ENCODE measurements at regions not wholly inside any gene's neighbourhood (a gene's known extent, or its start where the extent isn't known, plus 50 kb on each side); places are given as distances from the start of the nearest gene placed in this dataset.

DNA sequence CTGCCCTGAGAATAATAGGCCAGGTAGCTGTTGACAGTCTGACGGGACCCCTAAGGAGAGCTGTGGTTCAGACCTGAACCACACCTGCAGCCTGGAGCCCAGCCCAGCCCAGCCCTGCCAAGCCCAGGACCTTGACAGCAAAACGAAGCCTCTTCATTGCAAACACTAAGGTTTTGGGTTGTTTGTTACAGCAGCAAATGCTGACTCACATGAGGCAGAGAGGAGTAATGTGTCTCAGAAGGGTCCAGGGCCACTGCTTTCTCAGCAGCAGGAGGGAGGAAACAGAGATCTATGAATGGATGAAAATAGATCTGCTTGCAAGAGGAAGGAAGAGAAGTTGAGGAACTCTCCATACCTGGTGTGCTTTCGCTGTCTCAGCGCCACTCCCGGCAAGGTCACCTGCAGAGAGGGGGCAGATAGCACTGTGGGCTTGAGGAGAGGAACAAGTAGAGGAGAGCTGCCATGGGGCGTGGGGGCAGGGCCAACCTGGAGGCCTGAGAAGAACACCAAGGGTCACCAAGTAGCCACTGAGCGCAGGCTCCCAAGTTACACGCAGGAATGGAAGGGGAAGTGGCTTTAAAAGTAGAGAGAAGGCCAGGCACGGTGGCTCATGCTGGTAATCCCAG lies 127.2 kb downstream of the ZNF281 start:
- H3K36me3 Mint-ChIP-seq: no peaks in the 10 kb centered on the region
- H3K4me1 Mint-ChIP-seq: peaks cover 0 to 6% (median 0%) of the 10 kb centered on the region in 7 donors
- intact Hi-C loops (cut with micrococcal nuclease): no loop called here
- H3K27ac ChIP-seq (ENCODE audit: low read depth, low read length): no peak overlapping the region
- no peaks in the 10 kb centered on the region for H3K36me3 ChIP-seq (ENCODE audit: control insufficient read depth in 2 of 3, insufficient read depth in 3 of 3, low read length in 3 of 3)
- DNase-seq (no peak), ATAC-seq (no peak)
- no peaks in the 10 kb centered on the region for H3K4me1 ChIP-seq (ENCODE audit: control insufficient read depth in 2 of 2, insufficient read depth in 2 of 2, low read length in 2 of 2)
- H3K27ac Mint-ChIP-seq: no peak overlapping the region
- no peak overlapping the region for H3K4me3 ChIP-seq (ENCODE audit: low read length)
- peaks cover 0 to 9% (median 0%) of the 10 kb centered on the region in 5 donors for H3K27me3 Mint-ChIP-seq
- no peak overlapping the region for H3K4me3 Mint-ChIP-seq
- H3K9me3 ChIP-seq (ENCODE audit: control insufficient read depth in 2 of 3, low read length in 3 of 3): no peaks in the 10 kb centered on the region
- ChIA-PET CTCF (interaction anchor here (0.6 to 0.9 kb wide), 2 partner anchors 10 to 208 kb away, joined by 3 to 4 read pairs; no protein-coding TSS in a partner anchor), POLR2A (no interaction called here)
- H3K9me3 Mint-ChIP-seq: no peaks in the 10 kb centered on the region
- H3K27me3 ChIP-seq (ENCODE audit: control insufficient read depth in 2 of 2, insufficient read depth in 2 of 2, low read length in 2 of 2): no peaks in the 10 kb centered on the region

DNA sequence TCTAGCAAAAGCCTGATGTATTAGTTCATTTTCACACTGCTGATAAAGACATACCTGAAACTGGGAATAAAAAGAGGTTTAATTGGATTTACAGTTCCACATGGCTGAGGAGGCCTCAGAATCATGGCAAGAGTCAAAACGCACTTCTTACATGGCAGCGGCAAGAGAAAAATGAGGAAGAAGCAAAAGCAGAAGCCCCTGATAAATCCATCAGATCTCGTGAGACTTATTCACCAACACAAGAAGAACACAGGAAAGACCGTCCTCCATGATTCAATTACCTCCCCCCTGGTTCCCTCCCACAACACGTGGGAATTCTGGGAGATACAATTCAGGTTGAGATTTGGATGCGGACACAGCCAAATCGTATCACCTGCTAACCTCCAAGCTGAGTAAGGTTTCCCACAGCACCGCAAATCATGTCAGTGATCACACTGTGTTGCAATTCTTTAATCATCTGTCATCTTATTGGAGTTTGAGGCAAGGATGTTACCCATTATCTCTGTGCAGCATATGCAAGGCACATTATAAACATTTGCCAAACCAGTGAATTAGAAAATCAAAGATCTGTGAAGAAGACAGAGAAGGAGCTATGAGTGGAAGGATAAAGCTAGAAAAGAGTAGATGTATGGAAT lies 128.5 kb downstream of the ZNF281 start:
- POLR2A ChIA-PET: no interaction called here
- Histone ChIP-seq H3K27ac (ENCODE audit: low read depth, low read length) (no peak overlapping the region), H3K27me3 (ENCODE audit: control insufficient read depth in 2 of 2, insufficient read depth in 2 of 2, low read length in 2 of 2) (no peaks in the 10 kb centered on the region), H3K4me3 (ENCODE audit: low read length) (no peak overlapping the region), H3K36me3 (ENCODE audit: control insufficient read depth in 2 of 3, insufficient read depth in 3 of 3, low read length in 3 of 3) (no peaks in the 10 kb centered on the region), H3K9me3 (ENCODE audit: control insufficient read depth in 2 of 3, low read length in 3 of 3) (no peaks in the 10 kb centered on the region), H3K4me1 (ENCODE audit: control insufficient read depth in 2 of 2, insufficient read depth in 2 of 2, low read length in 2 of 2) (no peaks in the 10 kb centered on the region)
- no peaks in the 10 kb centered on the region for H3K9me3 Mint-ChIP-seq
- CTCF ChIA-PET: interaction anchor here (0.9 kb wide), 1 partner anchor 209 kb away, joined by 4 read pairs; no protein-coding TSS in a partner anchor
- no peak for ATAC-seq
- H3K4me1 Mint-ChIP-seq: peaks cover 0 to 4% (median 0%) of the 10 kb centered on the region in 7 donors
- H3K4me3 Mint-ChIP-seq: no peak overlapping the region
- H3K27me3 Mint-ChIP-seq: peaks cover 0 to 10% (median 0%) of the 10 kb centered on the region in 5 donors
- H3K36me3 Mint-ChIP-seq: no peaks in the 10 kb centered on the region
- intact Hi-C loops (cut with micrococcal nuclease): loop anchor here in 1 of 2 donors (2.0 kb wide), 1 partner anchor 25 kb away; no protein-coding TSS in a partner anchor
- no peak overlapping the region for H3K27ac Mint-ChIP-seq
- DNase-seq: no peak

DNA sequence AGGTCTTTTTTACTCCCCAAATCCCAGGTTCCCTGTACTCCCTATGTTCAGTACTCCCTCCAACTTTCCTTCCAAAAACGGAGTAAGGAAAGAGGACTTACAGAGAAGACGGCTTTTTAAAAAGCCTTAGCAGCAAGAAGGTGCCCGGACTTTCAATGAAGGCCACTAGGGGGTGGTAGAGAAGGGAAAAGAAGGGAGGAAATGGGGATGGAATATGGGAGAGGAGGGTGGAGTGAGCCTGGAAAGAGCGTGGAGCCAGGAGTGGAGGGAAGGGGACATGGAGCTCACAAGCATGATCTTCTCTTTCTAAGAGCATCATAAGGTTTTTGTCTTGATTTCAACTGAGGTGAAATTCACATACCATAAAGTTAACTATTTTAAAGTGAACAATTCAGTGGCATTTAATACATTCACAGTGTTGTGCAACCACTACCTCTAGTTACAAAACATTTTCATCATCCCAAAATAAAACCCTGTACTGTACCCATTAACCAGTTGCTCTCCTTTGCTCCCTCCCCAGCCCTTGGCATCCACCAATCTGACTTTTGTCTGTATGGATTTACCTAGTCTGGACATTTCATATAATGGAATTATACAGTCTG lies 129.9 kb downstream of the ZNF281 start:
- DNase-seq (peak in 6 of 9 donors; percentile 7 to 31 (median 16)), ATAC-seq (peak; percentile 40)
- H3K4me3 Mint-ChIP-seq: no peak overlapping the region
- H3K27me3 Mint-ChIP-seq: peaks cover 0 to 14% (median 0%) of the 10 kb centered on the region in 5 donors
- no peak overlapping the region for H3K4me3 ChIP-seq (ENCODE audit: low read length)
- H3K27me3 ChIP-seq (ENCODE audit: control insufficient read depth in 2 of 2, insufficient read depth in 2 of 2, low read length in 2 of 2): no peaks in the 10 kb centered on the region
- H3K36me3 ChIP-seq (ENCODE audit: control insufficient read depth in 2 of 3, insufficient read depth in 3 of 3, low read length in 3 of 3): no peaks in the 10 kb centered on the region
- intact Hi-C loops (cut with micrococcal nuclease): loop anchor here (1.0 to 10.0 kb wide), 6 partner anchors 27 to 595 kb away; no protein-coding TSS in a partner anchor
- no peak overlapping the region for H3K27ac ChIP-seq (ENCODE audit: low read depth, low read length)
- peaks cover 0 to 4% (median 0%) of the 10 kb centered on the region in 7 donors for H3K4me1 Mint-ChIP-seq
- no peak overlapping the region for H3K27ac Mint-ChIP-seq
- H3K9me3 ChIP-seq (ENCODE audit: control insufficient read depth in 2 of 3, low read length in 3 of 3): no peaks in the 10 kb centered on the region
- POLR2A ChIA-PET: no interaction called here
- H3K4me1 ChIP-seq (ENCODE audit: control insufficient read depth in 2 of 2, insufficient read depth in 2 of 2, low read length in 2 of 2): no peaks in the 10 kb centered on the region
- no peaks in the 10 kb centered on the region for H3K9me3 Mint-ChIP-seq
- no peaks in the 10 kb centered on the region for H3K36me3 Mint-ChIP-seq
- CTCF ChIA-PET: interaction anchor here (0.5 to 1.9 kb wide), 6 partner anchors 10 to 275 kb away, joined by 3 to 8 read pairs (median 4); no protein-coding TSS in a partner anchor

GRCh38 chr1:200275816-200276453 lies 133.9 kb downstream of the ZNF281 start:
- POLR2A ChIA-PET: no interaction called here
- CTCF ChIA-PET: interaction anchor here (0.6 to 1.7 kb wide), 7 partner anchors 12 to 137 kb away, joined by 3 to 5 read pairs (median 4); no protein-coding TSS in a partner anchor
- H3K27ac ChIP-seq (ENCODE audit: low read depth, low read length): no peak overlapping the region
- H3K4me3 ChIP-seq (ENCODE audit: low read length): no peak overlapping the region
- H3K9me3 ChIP-seq (ENCODE audit: control insufficient read depth in 2 of 3, low read length in 3 of 3): no peaks in the 10 kb centered on the region
- H3K4me1 ChIP-seq (ENCODE audit: control insufficient read depth in 2 of 2, insufficient read depth in 2 of 2, low read length in 2 of 2): no peaks in the 10 kb centered on the region
- peaks cover 0 to 3% (median 0%) of the 10 kb centered on the region in 5 donors for H3K36me3 Mint-ChIP-seq
- H3K36me3 ChIP-seq (ENCODE audit: control insufficient read depth in 2 of 3, insufficient read depth in 3 of 3, low read length in 3 of 3): no peaks in the 10 kb centered on the region
- H3K27ac Mint-ChIP-seq: no peak overlapping the region
- H3K4me3 Mint-ChIP-seq: no peak overlapping the region
- no peaks in the 10 kb centered on the region for H3K27me3 ChIP-seq (ENCODE audit: control insufficient read depth in 2 of 2, insufficient read depth in 2 of 2, low read length in 2 of 2)
- peaks cover 0 to 5% (median 0%) of the 10 kb centered on the region in 7 donors for H3K4me1 Mint-ChIP-seq
- intact Hi-C loops (cut with micrococcal nuclease): loop anchor here (1.0 to 10.0 kb wide), 4 partner anchors 137 to 591 kb away; no protein-coding TSS in a partner anchor
- H3K9me3 Mint-ChIP-seq: peaks cover 0 to 3% (median 0%) of the 10 kb centered on the region in 11 donors
- DNase-seq (no peak), ATAC-seq (no peak)
- peaks cover 0 to 14% (median 0%) of the 10 kb centered on the region in 5 donors for H3K27me3 Mint-ChIP-seq

DNA sequence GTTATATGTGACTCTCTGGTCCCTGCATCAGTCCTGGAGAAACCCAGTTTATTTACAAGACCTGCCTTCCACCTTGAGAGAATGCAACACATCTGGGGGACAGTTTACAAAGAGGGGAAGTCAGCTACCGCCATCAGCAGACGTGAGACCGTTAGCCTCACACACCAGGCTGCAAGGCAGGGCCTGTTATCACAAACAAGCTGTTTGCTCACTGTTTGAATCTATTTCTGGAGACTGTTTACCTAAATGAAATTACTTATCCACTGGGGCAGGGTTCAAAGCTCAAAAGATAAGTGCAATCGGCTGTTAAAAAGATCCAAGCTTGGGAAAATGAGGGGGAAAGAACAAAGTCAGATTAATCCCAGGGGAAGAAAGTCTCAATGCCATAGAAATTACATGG lies 134.4 kb downstream of the ZNF281 start:
- Mint-ChIP-seq H3K4me3 (no peak overlapping the region), H3K36me3 (peaks cover 0 to 3% (median 0%) of the 10 kb centered on the region in 5 donors), H3K9me3 (peaks cover 0 to 3% (median 0%) of the 10 kb centered on the region in 11 donors), H3K4me1 (peaks cover 0 to 5% (median 0%) of the 10 kb centered on the region in 7 donors), H3K27ac (no peak overlapping the region), H3K27me3 (peaks cover 0 to 14% (median 0%) of the 10 kb centered on the region in 5 donors)
- DNase-seq: no peak
- no peak overlapping the region for H3K4me3 ChIP-seq (ENCODE audit: low read length)
- H3K27ac ChIP-seq (ENCODE audit: low read depth, low read length): no peak overlapping the region
- intact Hi-C loops (cut with micrococcal nuclease): loop anchor here in 1 of 2 donors (10.0 kb wide), 1 partner anchor 591 kb away; no protein-coding TSS in a partner anchor
- H3K27me3 ChIP-seq (ENCODE audit: control insufficient read depth in 2 of 2, insufficient read depth in 2 of 2, low read length in 2 of 2): no peaks in the 10 kb centered on the region
- no peaks in the 10 kb centered on the region for H3K9me3 ChIP-seq (ENCODE audit: control insufficient read depth in 2 of 3, low read length in 3 of 3)
- ATAC-seq: no peak
- H3K4me1 ChIP-seq (ENCODE audit: control insufficient read depth in 2 of 2, insufficient read depth in 2 of 2, low read length in 2 of 2): no peaks in the 10 kb centered on the region
- ChIA-PET POLR2A (no interaction called here), CTCF (interaction anchor here (0.6 to 1.7 kb wide), 5 partner anchors 12 to 137 kb away, joined by 3 to 5 read pairs (median 4); no protein-coding TSS in a partner anchor)
- no peaks in the 10 kb centered on the region for H3K36me3 ChIP-seq (ENCODE audit: control insufficient read depth in 2 of 3, insufficient read depth in 3 of 3, low read length in 3 of 3)

GRCh38 chr1:200274116-200274515 lies 135.7 kb downstream of the ZNF281 start:
- Mint-ChIP-seq H3K4me3 (no peak overlapping the region), H3K4me1 (peaks cover 0 to 5% (median 0%) of the 10 kb centered on the region in 7 donors), H3K36me3 (peaks cover 0 to 3% (median 0%) of the 10 kb centered on the region in 5 donors), H3K9me3 (peaks cover 0 to 3% (median 0%) of the 10 kb centered on the region in 11 donors), H3K27ac (no peak overlapping the region), H3K27me3 (peaks cover 0 to 14% (median 0%) of the 10 kb centered on the region in 5 donors)
- Histone ChIP-seq H3K27ac (ENCODE audit: low read depth, low read length) (no peak overlapping the region), H3K27me3 (ENCODE audit: control insufficient read depth in 2 of 2, insufficient read depth in 2 of 2, low read length in 2 of 2) (no peaks in the 10 kb centered on the region), H3K36me3 (ENCODE audit: control insufficient read depth in 2 of 3, insufficient read depth in 3 of 3, low read length in 3 of 3) (no peaks in the 10 kb centered on the region), H3K9me3 (ENCODE audit: control insufficient read depth in 2 of 3, low read length in 3 of 3) (no peaks in the 10 kb centered on the region), H3K4me3 (ENCODE audit: low read length) (no peak overlapping the region), H3K4me1 (ENCODE audit: control insufficient read depth in 2 of 2, insufficient read depth in 2 of 2, low read length in 2 of 2) (no peaks in the 10 kb centered on the region)
- CTCF ChIA-PET: interaction anchor here (1.0 kb wide), 1 partner anchor 135 kb away, joined by 3 read pairs; no protein-coding TSS in a partner anchor
- no peak for ATAC-seq
- intact Hi-C loops (cut with micrococcal nuclease): loop anchor here in 1 of 2 donors (10.0 kb wide), 1 partner anchor 589 kb away; no protein-coding TSS in a partner anchor
- no peak for DNase-seq
- POLR2A ChIA-PET: no interaction called here

Data from naive thymus-derived CD4-positive, alpha-beta T cell (primary cell).